ENCODE measurements at regions not wholly inside any gene's neighbourhood (a gene's known extent, or its start where the extent isn't known, plus 50 kb on each side); places are given as distances from the start of the nearest gene placed in this dataset.

- TF ChIP-seq CTCF (conservative IDR thresholded peaks at IDR 0.05; ENCODE audit: low read depth in 2 of 2) (no peak), POLR2AphosphoS5 (IDR thresholded peaks at IDR 0.05; ENCODE audit: low read depth) (no peak), REST (IDR thresholded peaks at IDR 0.05; ENCODE audit: unreplicated experiment) (peak; percentile 61), EZH2phosphoT487 (IDR thresholded peaks at IDR 0.05; ENCODE audit: unreplicated experiment) (no peak), ZNF462 (CRISPR knock-in tag; IDR thresholded peaks at IDR 0.05) (no peak), CREB1 (CRISPR knock-in tag; IDR thresholded peaks at IDR 0.05; ENCODE audit: low read depth) (no peak), EZH2 (IDR thresholded peaks at IDR 0.05; ENCODE audit: low read depth, unreplicated experiment) (no peak)
Measured at GRCh38 chr18:41585512-41585911, 369.5 kb upstream of the PIK3C3 start.

All from GM23338 (cell line).